ENCODE measurements at regions not wholly inside any gene's neighbourhood (a gene's known extent, or its start where the extent isn't known, plus 50 kb on each side); places are given as distances from the start of the nearest gene placed in this dataset.

GRCh38 chr5:102638316-102638715 lies 116.8 kb upstream of the PAM start:
- no peak for ATAC-seq (ENCODE audit: insufficient read depth, low FRiP score)
- 76 to 83% methylated on average over 3 of the region's 3 CpGs for WGBS, 2 donors
- no peak overlapping the region for H3K27ac ChIP-seq (ENCODE audit: low read depth in 1 of 2, low read length in 1 of 2)
- peaks cover 0 to 4% (median 2%) of the 10 kb centered on the region in 4 donors for H3K9me3 ChIP-seq (ENCODE audit: control insufficient read depth in 4 of 4, insufficient read depth in 3 of 4, low read length in 3 of 4)
- no peaks in the 10 kb centered on the region for H3K36me3 ChIP-seq (ENCODE audit: control insufficient read depth in 4 of 4, insufficient read depth in 4 of 4, low read length in 4 of 4)
- no peaks in the 10 kb centered on the region for H3K4me1 ChIP-seq (ENCODE audit: control insufficient read depth in 5 of 5, insufficient read depth in 5 of 5, low read length in 5 of 5)
- no peak overlapping the region for H3K4me3 ChIP-seq
- TF ChIP-seq, protein P1, sequence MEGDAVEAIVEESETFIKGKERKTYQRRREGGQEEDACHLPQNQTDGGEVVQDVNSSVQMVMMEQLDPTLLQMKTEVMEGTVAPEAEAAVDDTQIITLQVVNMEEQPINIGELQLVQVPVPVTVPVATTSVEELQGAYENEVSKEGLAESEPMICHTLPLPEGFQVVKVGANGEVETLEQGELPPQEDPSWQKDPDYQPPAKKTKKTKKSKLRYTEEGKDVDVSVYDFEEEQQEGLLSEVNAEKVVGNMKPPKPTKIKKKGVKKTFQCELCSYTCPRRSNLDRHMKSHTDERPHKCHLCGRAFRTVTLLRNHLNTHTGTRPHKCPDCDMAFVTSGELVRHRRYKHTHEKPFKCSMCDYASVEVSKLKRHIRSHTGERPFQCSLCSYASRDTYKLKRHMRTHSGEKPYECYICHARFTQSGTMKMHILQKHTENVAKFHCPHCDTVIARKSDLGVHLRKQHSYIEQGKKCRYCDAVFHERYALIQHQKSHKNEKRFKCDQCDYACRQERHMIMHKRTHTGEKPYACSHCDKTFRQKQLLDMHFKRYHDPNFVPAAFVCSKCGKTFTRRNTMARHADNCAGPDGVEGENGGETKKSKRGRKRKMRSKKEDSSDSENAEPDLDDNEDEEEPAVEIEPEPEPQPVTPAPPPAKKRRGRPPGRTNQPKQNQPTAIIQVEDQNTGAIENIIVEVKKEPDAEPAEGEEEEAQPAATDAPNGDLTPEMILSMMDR (IDR thresholded peaks at IDR 0.05; ENCODE audit: control extremely low read depth, extremely low read depth), result no peak
- no peak for DNase-seq
- H3K9ac ChIP-seq (ENCODE audit: insufficient read depth in 1 of 2, low read length in 2 of 2), result no peak overlapping the region
- H3K27me3 ChIP-seq (ENCODE audit: control insufficient read depth in 3 of 3, insufficient read depth in 3 of 3, low read length in 2 of 3), result no peaks in the 10 kb centered on the region

DNA sequence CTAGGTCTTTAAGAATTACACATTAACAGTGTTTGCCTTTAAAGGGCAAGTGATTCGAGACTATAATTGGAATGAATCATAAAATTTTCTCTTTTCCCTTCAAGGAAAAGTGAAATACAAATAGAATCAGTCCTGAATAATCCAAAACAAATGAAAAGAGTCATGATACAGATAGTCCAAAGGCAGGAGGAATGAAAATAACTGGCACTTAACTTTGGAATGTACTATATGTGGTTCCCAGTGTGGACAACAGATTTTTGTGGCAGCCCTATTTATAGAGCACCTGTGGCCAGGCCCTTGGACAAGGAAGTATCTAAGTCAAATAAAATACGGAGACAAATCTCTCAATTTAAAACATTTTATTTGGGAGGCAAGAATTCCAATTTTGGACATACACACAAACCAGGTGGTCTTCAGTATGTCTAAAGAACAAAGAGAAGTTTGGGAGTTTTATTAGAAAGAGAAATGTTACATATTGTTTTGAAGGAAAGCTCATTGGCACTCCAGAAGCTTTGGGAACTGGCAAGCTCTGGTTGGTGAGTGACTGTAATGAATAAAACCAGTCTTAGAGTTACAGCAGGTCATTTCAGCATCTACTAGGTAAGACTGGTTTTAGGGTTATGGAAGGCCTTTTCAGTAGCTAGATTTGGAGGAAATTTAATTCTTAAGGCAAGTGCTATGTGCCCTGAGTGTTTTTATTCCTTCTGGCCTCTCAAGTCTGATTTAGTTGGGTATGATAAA lies 116.0 kb upstream of the PAM start:
- DNase-seq (no peak), ATAC-seq (ENCODE audit: insufficient read depth, low FRiP score) (no peak)
- Histone ChIP-seq H3K27ac (ENCODE audit: low read depth in 1 of 2, low read length in 1 of 2) (no peak overlapping the region), H3K9ac (ENCODE audit: insufficient read depth in 1 of 2, low read length in 2 of 2) (no peak overlapping the region), H3K36me3 (ENCODE audit: control insufficient read depth in 4 of 4, insufficient read depth in 4 of 4, low read length in 4 of 4) (no peaks in the 10 kb centered on the region), H3K27me3 (ENCODE audit: control insufficient read depth in 3 of 3, insufficient read depth in 3 of 3, low read length in 2 of 3) (no peaks in the 10 kb centered on the region), H3K9me3 (ENCODE audit: control insufficient read depth in 4 of 4, insufficient read depth in 3 of 4, low read length in 3 of 4) (peaks cover 0 to 5% (median 0%) of the 10 kb centered on the region in 4 donors), H3K4me3 (no peak overlapping the region), H3K4me1 (ENCODE audit: control insufficient read depth in 5 of 5, insufficient read depth in 5 of 5, low read length in 5 of 5) (no peaks in the 10 kb centered on the region)
- TF ChIP-seq, protein P1 (IDR thresholded peaks at IDR 0.05; ENCODE audit: control extremely low read depth, extremely low read depth), result no peak
- 62 to 86% methylated on average over 2 of the region's 2 CpGs for WGBS, 2 donors

DNA sequence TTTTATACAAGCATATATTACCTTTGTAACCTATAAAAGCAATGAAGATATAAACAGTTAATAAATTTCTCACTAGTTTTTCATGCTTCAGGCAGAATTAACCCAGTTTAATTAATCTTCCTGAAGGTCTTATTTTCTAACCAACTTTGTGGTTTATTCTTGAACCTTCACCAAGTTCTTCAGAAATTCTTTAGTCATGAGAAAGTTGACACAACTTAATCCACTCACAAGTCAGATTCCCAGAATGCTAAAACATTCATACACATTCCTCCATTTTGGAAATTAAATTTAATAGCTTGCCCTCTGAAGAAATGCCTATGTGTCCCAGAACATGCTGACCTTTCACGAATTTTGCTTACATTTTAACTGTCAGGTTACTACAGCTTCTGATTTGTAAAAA lies 105.4 kb upstream of the PAM start:
- H3K9ac ChIP-seq (ENCODE audit: insufficient read depth in 1 of 2, low read length in 2 of 2), result no peak overlapping the region
- H3K36me3 ChIP-seq (ENCODE audit: control insufficient read depth in 4 of 4, insufficient read depth in 4 of 4, low read length in 4 of 4), result no peaks in the 10 kb centered on the region
- no peaks in the 10 kb centered on the region for H3K4me1 ChIP-seq (ENCODE audit: control insufficient read depth in 5 of 5, insufficient read depth in 5 of 5, low read length in 5 of 5)
- H3K27ac ChIP-seq (ENCODE audit: low read depth in 1 of 2, low read length in 1 of 2), result no peak overlapping the region
- DNase-seq (no peak), ATAC-seq (ENCODE audit: insufficient read depth, low FRiP score) (no peak)
- TF ChIP-seq, protein P1 (IDR thresholded peaks at IDR 0.05; ENCODE audit: control extremely low read depth, extremely low read depth), result no peak
- H3K27me3 ChIP-seq (ENCODE audit: control insufficient read depth in 3 of 3, insufficient read depth in 3 of 3, low read length in 2 of 3), result no peaks in the 10 kb centered on the region
- no peak overlapping the region for H3K4me3 ChIP-seq
- no peaks in the 10 kb centered on the region for H3K9me3 ChIP-seq (ENCODE audit: control insufficient read depth in 4 of 4, insufficient read depth in 3 of 4, low read length in 3 of 4)
- WGBS, 2 donors, result 51 to 77% methylated on average over 1 of the region's 1 CpG

- Histone ChIP-seq H3K36me3 (ENCODE audit: control insufficient read depth in 4 of 4, insufficient read depth in 4 of 4, low read length in 4 of 4) (no peaks in the 10 kb centered on the region), H3K27me3 (ENCODE audit: control insufficient read depth in 3 of 3, insufficient read depth in 3 of 3, low read length in 2 of 3) (no peaks in the 10 kb centered on the region), H3K9ac (ENCODE audit: insufficient read depth in 1 of 2, low read length in 2 of 2) (no peak overlapping the region), H3K9me3 (ENCODE audit: control insufficient read depth in 4 of 4, insufficient read depth in 3 of 4, low read length in 3 of 4) (no peaks in the 10 kb centered on the region), H3K27ac (ENCODE audit: low read depth in 1 of 2, low read length in 1 of 2) (no peak overlapping the region), H3K4me3 (no peak overlapping the region), H3K4me1 (ENCODE audit: control insufficient read depth in 5 of 5, insufficient read depth in 5 of 5, low read length in 5 of 5) (no peaks in the 10 kb centered on the region)
- 80 to 90% methylated on average over 3 of the region's 3 CpGs for WGBS, 2 donors
- DNase-seq, result no peak
- TF ChIP-seq, protein P1 (IDR thresholded peaks at IDR 0.05; ENCODE audit: control extremely low read depth, extremely low read depth), result no peak
- no peak for ATAC-seq (ENCODE audit: insufficient read depth, low FRiP score)
These were observed 103.6 kb upstream of the PAM start for GRCh38 chr5:102651466-102651865.
